ENCODE measurements at regions not wholly inside any gene's neighbourhood (a gene's known extent, or its start where the extent isn't known, plus 50 kb on each side); places are given as distances from the start of the nearest gene placed in this dataset.

GRCh38 chr5:40384782-40385390 is 294.8 kb upstream of the PTGER4 start:
- TF ChIP-seq CTCF (IDR thresholded peaks at IDR 0.05; ENCODE audit: low read length) (no peak), EZH2 (optimal IDR thresholded peaks at IDR 0.05; ENCODE audit: low read depth, low read length) (no peak)

Data from MM.1S (cell line).